PC-9 (cell line): ENCODE measurements at regions not wholly inside any gene's neighbourhood (a gene's known extent, or its start where the extent isn't known, plus 50 kb on each side); places are given as distances from the start of the nearest gene placed in this dataset.

Source experiments
- EZH2 ChIP-seq: fragments of 200-600 bp; sonication (generic); IDR thresholded peaks from 2 replicates; pipeline ENCODE4 v1.8.0; 2017; ENCODE audit warnings: antibody characterized with exemption, low read depth
- TF ChIP-seq, protein P1 (sequence below): fragments of 200-600 bp; sonication (generic); conservative IDR thresholded peaks from 2 replicates; pipeline ENCODE4 v1.6.1; 2017; ENCODE audit warnings: mixed run types, antibody characterized with exemption, mild to moderate bottlenecking, moderate library complexity

DNA sequence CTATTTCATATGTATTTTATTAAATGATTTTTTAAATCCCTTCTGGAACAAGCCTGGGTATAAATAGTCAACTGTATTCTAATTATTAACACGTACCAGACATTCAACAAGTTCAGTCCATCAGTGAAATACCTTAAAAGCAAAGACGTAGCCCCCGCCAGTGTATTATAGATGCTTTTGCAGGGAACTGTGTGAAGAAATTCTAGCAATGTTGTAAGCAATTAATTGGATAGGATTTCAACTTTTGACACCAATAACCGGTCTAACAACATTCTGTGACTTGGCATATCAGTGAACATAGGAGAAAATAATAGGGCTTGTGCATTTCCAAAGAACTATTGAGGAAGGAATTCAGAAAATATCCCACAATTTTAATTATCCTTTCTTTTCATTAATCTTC lies 67.2 kb upstream of the TGFBR2 start:
- TF ChIP-seq, protein P1, sequence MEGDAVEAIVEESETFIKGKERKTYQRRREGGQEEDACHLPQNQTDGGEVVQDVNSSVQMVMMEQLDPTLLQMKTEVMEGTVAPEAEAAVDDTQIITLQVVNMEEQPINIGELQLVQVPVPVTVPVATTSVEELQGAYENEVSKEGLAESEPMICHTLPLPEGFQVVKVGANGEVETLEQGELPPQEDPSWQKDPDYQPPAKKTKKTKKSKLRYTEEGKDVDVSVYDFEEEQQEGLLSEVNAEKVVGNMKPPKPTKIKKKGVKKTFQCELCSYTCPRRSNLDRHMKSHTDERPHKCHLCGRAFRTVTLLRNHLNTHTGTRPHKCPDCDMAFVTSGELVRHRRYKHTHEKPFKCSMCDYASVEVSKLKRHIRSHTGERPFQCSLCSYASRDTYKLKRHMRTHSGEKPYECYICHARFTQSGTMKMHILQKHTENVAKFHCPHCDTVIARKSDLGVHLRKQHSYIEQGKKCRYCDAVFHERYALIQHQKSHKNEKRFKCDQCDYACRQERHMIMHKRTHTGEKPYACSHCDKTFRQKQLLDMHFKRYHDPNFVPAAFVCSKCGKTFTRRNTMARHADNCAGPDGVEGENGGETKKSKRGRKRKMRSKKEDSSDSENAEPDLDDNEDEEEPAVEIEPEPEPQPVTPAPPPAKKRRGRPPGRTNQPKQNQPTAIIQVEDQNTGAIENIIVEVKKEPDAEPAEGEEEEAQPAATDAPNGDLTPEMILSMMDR: no peak
- TF ChIP-seq EZH2: no peak
